OCI-LY3 (cell line): ENCODE measurements at regions not wholly inside any gene's neighbourhood (a gene's known extent, or its start where the extent isn't known, plus 50 kb on each side); places are given as distances from the start of the nearest gene placed in this dataset.

Experiments
- EZH2phosphoT487 ChIP-seq: fragments of 200-600 bp; shearing (Covaris generic); IDR thresholded peaks from 2 replicates; pipeline ENCODE4 v1.6.1; 2018; ENCODE audit warnings: antibody characterized with exemption, mixed run types, low read depth
- TF ChIP-seq, protein P1 (sequence below): fragments of 200-600, 300-600 bp; sonication (generic); IDR thresholded peaks from 2 replicates; pipeline ENCODE4 v1.5.1; 2014; ENCODE audit warnings: antibody characterized with exemption, low read length, low read depth

- TF ChIP-seq, protein P1, sequence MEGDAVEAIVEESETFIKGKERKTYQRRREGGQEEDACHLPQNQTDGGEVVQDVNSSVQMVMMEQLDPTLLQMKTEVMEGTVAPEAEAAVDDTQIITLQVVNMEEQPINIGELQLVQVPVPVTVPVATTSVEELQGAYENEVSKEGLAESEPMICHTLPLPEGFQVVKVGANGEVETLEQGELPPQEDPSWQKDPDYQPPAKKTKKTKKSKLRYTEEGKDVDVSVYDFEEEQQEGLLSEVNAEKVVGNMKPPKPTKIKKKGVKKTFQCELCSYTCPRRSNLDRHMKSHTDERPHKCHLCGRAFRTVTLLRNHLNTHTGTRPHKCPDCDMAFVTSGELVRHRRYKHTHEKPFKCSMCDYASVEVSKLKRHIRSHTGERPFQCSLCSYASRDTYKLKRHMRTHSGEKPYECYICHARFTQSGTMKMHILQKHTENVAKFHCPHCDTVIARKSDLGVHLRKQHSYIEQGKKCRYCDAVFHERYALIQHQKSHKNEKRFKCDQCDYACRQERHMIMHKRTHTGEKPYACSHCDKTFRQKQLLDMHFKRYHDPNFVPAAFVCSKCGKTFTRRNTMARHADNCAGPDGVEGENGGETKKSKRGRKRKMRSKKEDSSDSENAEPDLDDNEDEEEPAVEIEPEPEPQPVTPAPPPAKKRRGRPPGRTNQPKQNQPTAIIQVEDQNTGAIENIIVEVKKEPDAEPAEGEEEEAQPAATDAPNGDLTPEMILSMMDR, result no peak
- TF ChIP-seq EZH2phosphoT487, result no peak
Observed at GRCh38 chr14:58820032-58820431, 182.3 kb downstream of the DACT1 start.
